ENCODE measurements at regions not wholly inside any gene's neighbourhood (a gene's known extent, or its start where the extent isn't known, plus 50 kb on each side); places are given as distances from the start of the nearest gene placed in this dataset.

GRCh38 chr3:117255736-117256135 lies 546.2 kb downstream of the TUSC7 start:
- Histone ChIP-seq H3K4me1 (replicated peaks in 1 of 2; ENCODE audit: control insufficient read depth in 2 of 2, insufficient read depth in 2 of 2, low read length in 2 of 2) (no peaks in the 10 kb centered on the region), H3K9me3 (replicated peaks; ENCODE audit: control insufficient read depth, insufficient read depth, low read depth, low read length) (no peaks in the 10 kb centered on the region), H3K9ac (ENCODE audit: insufficient read depth in 1 of 2, low read depth in 2 of 2, low read length in 2 of 2) (no peak overlapping the region), H3K4me3 (no peak overlapping the region), H4K20me1 (replicated peaks; ENCODE audit: control insufficient read depth, insufficient read depth, low read length) (no peaks in the 10 kb centered on the region), H3K79me2 (ENCODE audit: control insufficient read depth, insufficient read depth, low read length) (no peaks in the 10 kb centered on the region), H3K9me1 (ENCODE audit: control insufficient read depth, insufficient read depth, low read length) (no peaks in the 10 kb centered on the region), H3K4me2 (ENCODE audit: insufficient read depth, low read length) (no peak overlapping the region), H3K36me3 (ENCODE audit: control insufficient read depth, insufficient read depth, low read length) (no peaks in the 10 kb centered on the region), H3K27me3 (ENCODE audit: control insufficient read depth in 2 of 2, insufficient read depth in 2 of 2, low read length in 2 of 2) (no peaks in the 10 kb centered on the region), H3K27ac (ENCODE audit: extremely low read depth, low read depth, low read length) (no peak overlapping the region), H2AFZ (ENCODE audit: low read depth, low read length) (no peak overlapping the region)
- no peak for DNase-seq (ENCODE audit: extremely low read depth in 1 of 4, low spot score in 3 of 4)
- intact Hi-C loops (cut with micrococcal nuclease): no loop called here
- 0% methylated on average over 1 of the region's 1 CpG for WGBS (ENCODE audit: insufficient coverage, low coverage, missing lambda C conversion rate)
- in situ Hi-C loops (cut with MboI): no loop called here
- TF ChIP-seq ZNF23 (CRISPR knock-in tag; IDR thresholded peaks at IDR 0.05) (no peak), ZNF507 (tag; conservative IDR thresholded peaks at IDR 0.05) (no peak), CHD4 (IDR thresholded peaks at IDR 0.05; ENCODE audit: insufficient read depth, insufficient replicate concordance, low read depth, low read length, poor library complexity, severe bottlenecking) (no peak), RFX1 (IDR thresholded peaks at IDR 0.05) (no peak), HMG20B (CRISPR knock-in tag; IDR thresholded peaks at IDR 0.05) (no peak), ARID1B (IDR thresholded peaks at IDR 0.05) (no peak), ELF4 (CRISPR knock-in tag; IDR thresholded peaks at IDR 0.05) (no peak), MLX (CRISPR knock-in tag; conservative IDR thresholded peaks at IDR 0.05) (no peak), FOXP4 (CRISPR knock-in tag; IDR thresholded peaks at IDR 0.05; ENCODE audit: borderline replicate concordance) (no peak)
- ATAC-seq: no peak
- no peak for FAIRE-seq
- CTCF ChIA-PET (ENCODE audit: low intra/inter-chr PET ratio): no interaction called here
- no TSS peak for BruUV-seq (replicated peaks)
- POLR2A ChIA-PET: no interaction called here

All from K562 (cell line).